ENCODE measurements at regions not wholly inside any gene's neighbourhood (a gene's known extent, or its start where the extent isn't known, plus 50 kb on each side); places are given as distances from the start of the nearest gene placed in this dataset.
"Not testable (repeated sequence)": the region's sequence is repeated elsewhere in the genome, so short reads cannot be mapped to it uniquely, and the experiment has no call there.

- no peak for DNase-seq
These were observed 433.3 kb downstream of the RPS6KC1 start for GRCh38 chr1:213484333-213484732.

GRCh38 chr1:213484758-213485157 is 433.7 kb downstream of the RPS6KC1 start:
- no peak for DNase-seq

- no peak for DNase-seq
These were observed 435.4 kb downstream of the RPS6KC1 start for GRCh38 chr1:213486488-213486887.

GRCh38 chr1:213491468-213491867 is 440.4 kb downstream of the RPS6KC1 start:
- no peak for DNase-seq

GRCh38 chr1:213492161-213493041 is 441.4 kb downstream of the RPS6KC1 start:
- no peak for DNase-seq

GRCh38 chr1:213499444-213499843 is 448.4 kb downstream of the RPS6KC1 start:
- DNase-seq, result no peak

- no peak for DNase-seq
These were observed 456.6 kb downstream of the RPS6KC1 start for GRCh38 chr1:213507472-213508223.

GRCh38 chr1:213511173-213511572 is 460.1 kb downstream of the RPS6KC1 start:
- DNase-seq, result no peak

GRCh38 chr1:213512316-213512715 is 461.3 kb downstream of the RPS6KC1 start:
- no peak for DNase-seq

GRCh38 chr1:213513006-213513405 is 462.0 kb downstream of the RPS6KC1 start:
- no peak for DNase-seq

GRCh38 chr1:213514408-213515179 is 463.6 kb downstream of the RPS6KC1 start:
- DNase-seq, result not testable (repeated sequence)

GRCh38 chr1:213519098-213519497 is 468.1 kb downstream of the RPS6KC1 start:
- DNase-seq, result no peak

- DNase-seq, result no peak
These were observed 466.6 kb upstream of the PROX1 start for GRCh38 chr1:213521206-213521605.

GRCh38 chr1:213523781-213524398 is 463.9 kb upstream of the PROX1 start:
- DNase-seq, result no peak

- DNase-seq, result no peak
These were observed 461.5 kb upstream of the PROX1 start for GRCh38 chr1:213526306-213526705.

GRCh38 chr1:213530611-213531320 is 457.0 kb upstream of the PROX1 start:
- no peak for DNase-seq

- no peak for DNase-seq
These were observed 456.1 kb upstream of the PROX1 start for GRCh38 chr1:213531369-213532310.

- DNase-seq, result no peak
These were observed 454.6 kb upstream of the PROX1 start for GRCh38 chr1:213533125-213533524.

GRCh38 chr1:213535679-213536078 is 452.1 kb upstream of the PROX1 start:
- DNase-seq, result no peak

- no peak for DNase-seq
These were observed 449.5 kb upstream of the PROX1 start for GRCh38 chr1:213538251-213538650.

GRCh38 chr1:213539464-213539863 is 448.3 kb upstream of the PROX1 start:
- DNase-seq, result no peak
